ENCODE measurements at regions not wholly inside any gene's neighbourhood (a gene's known extent, or its start where the extent isn't known, plus 50 kb on each side); places are given as distances from the start of the nearest gene placed in this dataset.

- WGBS, 5 donors = 2 to 6% (median 4%) methylated on average over 12 of the region's 12 CpGs
- no peak overlapping the region for H3K27ac ChIP-seq
- peaks cover 0 to 21% (median 8%) of the 10 kb centered on the region in 4 donors for H3K9me3 ChIP-seq
- TF ChIP-seq POLR2A (IDR thresholded peaks at IDR 0.05) = no peak
- no peak for TF ChIP-seq POLR2AphosphoS5 (IDR thresholded peaks at IDR 0.05)
- no peak for TF ChIP-seq CTCF (IDR thresholded peaks at IDR 0.05)
- TF ChIP-seq EP300 (IDR thresholded peaks at IDR 0.05) = no peak
- intact Hi-C loops (cut with DNase I; ENCODE audit: low total_unique reads) = no loop called here
- H3K4me3 ChIP-seq = no peak overlapping the region
- H3K36me3 ChIP-seq = no peaks in the 10 kb centered on the region
- DNase-seq = peak; percentile 70 to 95
- H3K27me3 ChIP-seq = peaks cover 0 to 71% (median 0%) of the 10 kb centered on the region in 3 donors
- H3K4me1 ChIP-seq = no peaks in the 10 kb centered on the region
Measured at GRCh38 chr19:5403968-5404640, 51.1 kb upstream of the ZNRF4 start.
